GM19193 (cell line): ENCODE measurements at regions not wholly inside any gene's neighbourhood (a gene's known extent, or its start where the extent isn't known, plus 50 kb on each side); places are given as distances from the start of the nearest gene placed in this dataset.

Experiments
- POLR2A ChIP-seq: IDR thresholded peaks from 4 replicates; pipeline ENCODE4 v1.6.1; 2011; ENCODE audit not compliant: insufficient read depth, insufficient read length; ENCODE audit errors: extremely low read depth

GRCh38 chr1:208335371-208336136, 91.4 kb upstream of the PLXNA2 start:
- no peak for TF ChIP-seq POLR2A

GRCh38 chr1:208336137-208336518, 91.9 kb upstream of the PLXNA2 start:
- no peak for TF ChIP-seq POLR2A

- TF ChIP-seq POLR2A, result no peak
These were observed 95.7 kb upstream of the PLXNA2 start for GRCh38 chr1:208339911-208340310.

GRCh38 chr1:208343226-208343625, 99.0 kb upstream of the PLXNA2 start:
- TF ChIP-seq POLR2A, result no peak

- no peak for TF ChIP-seq POLR2A
These were observed 100.1 kb upstream of the PLXNA2 start for GRCh38 chr1:208344202-208344857.

- no peak for TF ChIP-seq POLR2A
These were observed 103.0 kb upstream of the PLXNA2 start for GRCh38 chr1:208347191-208347590.

DNA sequence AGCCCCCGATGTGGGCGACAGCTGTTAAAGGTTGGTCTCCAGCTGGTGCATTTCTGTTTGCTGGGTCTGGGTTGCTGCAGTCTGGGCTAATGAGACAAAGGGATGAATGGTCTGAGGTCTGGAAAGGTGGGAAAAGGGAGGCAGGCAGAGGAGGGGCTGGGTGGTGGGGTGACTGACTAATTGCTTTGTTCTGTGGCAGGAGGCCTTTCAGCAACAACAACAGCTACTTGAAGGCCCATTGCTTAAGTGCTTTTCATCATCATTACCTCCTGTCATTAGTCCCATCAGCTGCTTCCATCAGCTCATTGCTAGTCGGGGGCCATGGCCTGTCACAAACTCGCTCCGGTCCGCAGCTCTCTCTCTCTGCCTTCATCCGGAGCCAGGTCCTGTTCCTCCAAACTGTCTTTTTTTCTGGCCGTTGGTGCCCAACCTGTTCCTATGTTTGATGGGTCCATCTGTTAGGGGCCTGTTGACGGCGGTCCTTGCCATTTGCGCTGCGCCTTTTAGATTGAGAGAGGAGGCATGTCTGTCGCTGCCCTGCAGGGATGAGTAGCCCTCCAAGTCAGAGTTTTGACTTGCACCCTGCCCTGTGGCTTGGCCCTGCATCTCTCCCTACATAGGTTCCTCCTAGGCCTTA, 105.6 kb upstream of the PLXNA2 start:
- TF ChIP-seq POLR2A, result no peak

- TF ChIP-seq POLR2A, result no peak
These were observed 106.6 kb upstream of the PLXNA2 start for GRCh38 chr1:208350815-208351214.

GRCh38 chr1:208351838-208352237, 107.7 kb upstream of the PLXNA2 start:
- no peak for TF ChIP-seq POLR2A

- TF ChIP-seq POLR2A, result no peak
These were observed 113.7 kb upstream of the PLXNA2 start for GRCh38 chr1:208357644-208358507.

- TF ChIP-seq POLR2A, result no peak
These were observed 114.5 kb upstream of the PLXNA2 start for GRCh38 chr1:208358651-208359050.

DNA sequence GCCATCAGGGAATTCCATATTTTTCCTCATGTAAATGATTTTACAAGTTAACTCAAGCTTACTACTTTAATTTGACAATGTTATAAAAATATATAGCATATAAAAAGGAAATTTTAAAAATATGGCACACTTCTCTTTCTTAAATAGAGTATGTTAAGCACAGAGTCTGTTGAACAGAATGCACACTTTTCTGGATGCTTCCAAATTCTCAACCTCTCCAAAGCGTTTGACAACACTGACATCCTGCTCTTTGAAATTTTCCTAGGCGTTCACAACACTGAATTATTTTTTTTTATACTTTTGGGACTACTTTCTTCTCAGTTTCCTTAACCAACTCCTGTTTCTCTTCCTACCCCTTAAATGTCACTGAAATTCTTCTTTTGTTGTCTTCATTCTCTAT, 117.8 kb upstream of the PLXNA2 start:
- TF ChIP-seq POLR2A, result no peak

DNA sequence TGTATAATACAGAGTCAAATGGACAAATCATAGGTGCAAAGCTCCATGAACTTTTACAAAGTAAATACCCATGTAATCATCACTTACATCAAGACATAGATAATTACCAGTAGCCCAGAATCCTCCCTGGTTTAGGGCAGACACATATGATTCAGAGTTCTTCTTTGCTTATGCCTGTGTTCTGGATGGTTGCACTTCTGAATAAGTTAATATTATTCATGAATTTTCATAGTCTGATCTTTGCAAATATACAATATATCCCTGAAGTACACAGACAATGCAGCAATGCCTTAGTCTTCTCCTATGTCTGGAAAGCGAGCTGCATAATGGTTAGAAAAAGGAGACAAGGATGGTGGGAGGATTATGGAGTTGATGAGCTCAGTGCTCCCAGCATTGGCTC, 122.4 kb upstream of the PLXNA2 start:
- TF ChIP-seq POLR2A, result no peak

DNA sequence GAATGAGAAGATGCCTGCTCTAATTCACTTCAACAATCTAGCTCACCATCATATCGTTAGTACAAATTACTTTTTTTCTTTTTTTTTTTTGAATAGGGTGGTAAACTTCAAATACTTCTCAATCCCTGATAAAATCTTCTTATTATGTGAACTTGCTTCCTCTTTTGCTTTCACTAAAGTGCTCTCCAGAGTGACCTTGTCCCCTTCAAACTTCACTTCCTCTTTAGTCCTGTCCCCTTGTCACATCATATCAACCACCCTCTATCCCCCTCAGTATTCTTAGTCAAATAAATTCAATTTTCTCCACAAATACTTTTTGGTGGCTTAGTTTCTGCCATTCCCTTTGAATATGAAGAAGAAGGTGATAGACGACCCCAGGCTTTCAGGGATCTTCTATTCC, 124.9 kb upstream of the PLXNA2 start:
- TF ChIP-seq POLR2A, result no peak

- TF ChIP-seq POLR2A, result no peak
These were observed 125.5 kb upstream of the PLXNA2 start for GRCh38 chr1:208369658-208370057.

GRCh38 chr1:208374391-208374941, 130.3 kb upstream of the PLXNA2 start:
- no peak for TF ChIP-seq POLR2A

- TF ChIP-seq POLR2A, result no peak
These were observed 137.3 kb upstream of the PLXNA2 start for GRCh38 chr1:208381481-208381880.
